ENCODE measurements at regions not wholly inside any gene's neighbourhood (a gene's known extent, or its start where the extent isn't known, plus 50 kb on each side); places are given as distances from the start of the nearest gene placed in this dataset.
"Not testable (repeated sequence)": the region's sequence is repeated elsewhere in the genome, so short reads cannot be mapped to it uniquely, and the experiment has no call there.

- intact Hi-C loops (cut with micrococcal nuclease): no loop called here
These were observed 121.2 kb upstream of the RANBP3L start for GRCh38 chr5:36422952-36423351.

- intact Hi-C loops (cut with micrococcal nuclease): no loop called here
These were observed 122.0 kb upstream of the RANBP3L start for GRCh38 chr5:36423578-36424307.

DNA sequence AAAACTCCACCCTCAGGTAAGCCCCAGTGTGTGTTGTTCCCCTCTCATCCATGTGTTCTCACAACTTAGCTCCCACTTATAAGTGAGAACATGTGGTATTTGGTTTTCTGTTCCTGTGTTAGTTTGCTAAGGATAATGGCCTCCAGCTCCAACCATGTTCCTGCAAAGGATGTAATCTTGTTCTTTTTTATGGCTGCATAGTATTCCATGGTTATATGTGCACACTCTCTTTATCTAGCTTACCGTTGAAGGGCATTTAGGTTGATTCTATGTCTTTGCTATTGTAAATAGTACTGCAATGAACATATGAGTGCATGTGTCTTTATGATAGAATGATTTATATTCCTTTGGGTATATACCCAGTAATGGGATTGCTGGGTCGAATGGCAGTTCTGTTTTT is 124.4 kb upstream of the RANBP3L start:
- intact Hi-C loops (cut with micrococcal nuclease): not testable (repeated sequence)

DNA sequence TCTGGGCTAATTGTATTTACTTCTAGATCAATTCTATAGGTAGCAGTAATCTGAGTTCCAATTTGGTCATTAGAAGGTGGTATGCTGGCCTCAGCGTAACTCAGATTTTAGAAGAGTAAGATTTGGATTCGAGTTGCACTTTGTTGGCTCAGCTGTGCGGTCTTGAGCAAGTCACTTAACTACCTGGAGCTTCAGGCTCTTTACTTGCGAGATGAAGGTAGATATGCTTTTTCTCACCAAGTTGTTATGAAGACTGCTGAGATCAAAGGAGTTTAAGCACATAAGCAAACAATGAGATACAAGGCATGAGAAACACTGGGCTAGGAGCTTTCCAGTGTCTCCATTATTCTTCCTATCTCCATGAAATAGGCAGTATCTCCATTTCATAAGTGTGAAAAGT is 133.8 kb upstream of the RANBP3L start:
- intact Hi-C loops (cut with micrococcal nuclease): no loop called here

- intact Hi-C loops (cut with micrococcal nuclease): no loop called here
These were observed 134.6 kb upstream of the RANBP3L start for GRCh38 chr5:36436306-36436705.

GRCh38 chr5:36438765-36439561 is 137.3 kb upstream of the RANBP3L start:
- intact Hi-C loops (cut with micrococcal nuclease): no loop called here

DNA sequence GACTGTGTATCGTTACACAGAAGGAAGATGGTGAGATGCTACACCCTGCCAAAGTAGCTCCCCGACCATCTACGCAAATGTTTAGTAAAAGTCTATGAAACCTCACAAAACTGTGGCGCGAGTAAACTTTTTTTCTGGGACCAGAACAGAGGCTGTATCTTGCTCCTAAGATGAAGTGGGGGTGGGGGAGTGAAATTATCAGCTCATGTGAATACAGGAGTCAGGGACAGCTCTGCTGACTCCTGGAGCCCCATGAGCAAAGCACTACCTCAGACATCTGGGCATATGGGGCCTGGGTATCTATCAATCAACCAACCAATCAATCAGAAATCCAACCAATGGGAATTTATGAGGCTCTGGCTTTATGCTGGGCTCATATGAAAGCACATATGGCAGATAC is 138.6 kb upstream of the RANBP3L start:
- intact Hi-C loops (cut with micrococcal nuclease): no loop called here

- intact Hi-C loops (cut with micrococcal nuclease): no loop called here
These were observed 139.6 kb upstream of the RANBP3L start for GRCh38 chr5:36441280-36441679.

DNA sequence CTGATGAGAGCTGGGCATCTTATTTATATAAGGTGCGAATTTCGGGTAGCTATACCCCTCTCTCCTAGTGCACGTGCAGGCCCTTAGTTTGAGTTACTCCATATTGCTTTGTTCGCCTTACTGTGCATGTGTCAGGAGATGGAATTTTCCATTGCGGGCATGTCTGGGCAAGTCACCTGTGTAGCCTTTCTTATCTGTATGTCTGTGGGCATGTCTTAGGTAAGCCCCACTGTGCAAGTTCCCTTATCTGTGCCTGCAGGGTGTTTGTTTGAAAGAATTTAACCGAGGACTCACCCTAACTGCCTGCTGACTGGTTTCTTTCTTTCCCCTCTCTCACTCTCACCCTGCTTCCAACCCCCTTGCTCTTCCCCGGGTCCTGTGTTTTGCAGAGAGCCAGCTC is 140.7 kb upstream of the RANBP3L start:
- intact Hi-C loops (cut with micrococcal nuclease): no loop called here

GRCh38 chr5:36442796-36443195 is 141.1 kb upstream of the RANBP3L start:
- intact Hi-C loops (cut with micrococcal nuclease): no loop called here

DNA sequence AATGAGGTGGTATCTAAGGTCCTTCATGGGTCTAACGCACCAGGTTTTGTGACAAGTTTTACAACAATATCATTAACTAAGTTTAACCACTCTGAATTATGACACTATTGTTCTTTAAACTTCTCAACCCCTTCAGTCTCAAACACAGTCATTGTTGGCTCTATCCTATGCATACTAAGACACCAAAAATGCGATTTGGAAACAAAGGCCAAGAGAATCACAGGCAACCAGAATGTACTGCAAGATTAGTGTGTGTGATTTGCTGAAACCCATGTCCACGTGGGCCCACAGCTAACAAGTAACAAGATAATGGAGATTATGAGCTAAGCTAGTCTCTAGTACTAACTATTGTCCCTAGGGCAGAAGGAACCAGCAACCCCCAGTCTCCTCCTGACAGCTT is 142.2 kb upstream of the RANBP3L start:
- intact Hi-C loops (cut with micrococcal nuclease): no loop called here

DNA sequence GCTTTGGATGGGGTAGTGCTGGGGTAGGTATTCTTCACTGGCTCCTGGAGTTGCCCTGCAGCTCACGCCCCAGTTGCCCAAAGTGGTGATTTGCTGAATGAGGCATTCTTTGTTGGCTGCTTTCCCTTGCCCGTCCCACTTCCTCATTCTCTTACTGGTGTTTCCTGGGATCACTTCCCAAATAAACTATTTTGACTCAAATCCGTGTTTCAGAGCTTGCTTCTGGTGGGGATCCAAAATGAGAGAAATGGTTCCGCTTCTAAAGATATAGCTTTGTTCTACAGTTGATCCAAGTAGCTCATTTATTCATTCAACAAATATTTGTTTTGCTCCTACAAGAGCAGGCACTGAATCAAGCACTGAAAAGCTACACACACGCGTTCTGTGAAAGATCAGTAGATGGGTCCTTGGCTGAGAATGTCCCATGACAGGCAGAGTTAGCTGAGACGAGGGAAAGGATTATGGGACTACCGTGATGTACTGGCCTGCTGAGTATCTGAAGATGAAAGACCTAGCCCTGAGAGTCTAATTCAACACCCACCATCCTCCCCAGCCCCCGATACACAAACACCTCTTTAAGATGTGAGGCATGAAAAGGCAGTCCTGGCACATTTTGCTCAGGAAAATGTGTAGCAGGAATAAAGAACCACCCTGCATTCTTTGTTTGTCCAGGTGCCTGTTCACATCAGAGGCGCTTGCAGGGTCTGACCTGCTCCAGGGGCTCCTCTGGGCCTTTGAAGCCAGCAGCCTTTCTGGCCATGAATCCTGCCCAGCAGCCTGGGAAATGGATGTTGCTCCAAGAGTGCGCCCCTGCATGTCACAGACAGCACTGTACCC is 143.1 kb upstream of the RANBP3L start:
- intact Hi-C loops (cut with micrococcal nuclease): no loop called here

DNA sequence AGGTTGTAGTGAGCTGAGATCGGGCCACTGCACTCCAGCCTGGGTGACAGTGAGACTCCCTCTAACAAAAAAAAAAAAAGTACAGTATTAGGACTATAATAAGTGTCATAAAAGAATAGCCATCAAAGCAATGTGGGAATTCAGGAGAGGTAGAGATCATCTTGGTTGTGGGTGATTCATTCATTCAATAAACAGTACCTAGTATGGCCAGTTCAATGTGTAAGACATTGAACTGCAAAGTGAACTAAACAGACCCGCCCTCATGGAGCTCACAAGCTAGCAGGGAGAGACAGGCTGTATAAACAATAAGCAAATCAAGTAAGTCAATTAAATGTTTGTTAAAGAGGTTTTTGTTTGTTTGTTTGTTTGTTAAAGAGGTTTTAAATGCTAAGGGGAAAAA is 146.1 kb upstream of the RANBP3L start:
- intact Hi-C loops (cut with micrococcal nuclease): no loop called here

- intact Hi-C loops (cut with micrococcal nuclease): no loop called here
These were observed 148.7 kb upstream of the RANBP3L start for GRCh38 chr5:36450229-36451014.

DNA sequence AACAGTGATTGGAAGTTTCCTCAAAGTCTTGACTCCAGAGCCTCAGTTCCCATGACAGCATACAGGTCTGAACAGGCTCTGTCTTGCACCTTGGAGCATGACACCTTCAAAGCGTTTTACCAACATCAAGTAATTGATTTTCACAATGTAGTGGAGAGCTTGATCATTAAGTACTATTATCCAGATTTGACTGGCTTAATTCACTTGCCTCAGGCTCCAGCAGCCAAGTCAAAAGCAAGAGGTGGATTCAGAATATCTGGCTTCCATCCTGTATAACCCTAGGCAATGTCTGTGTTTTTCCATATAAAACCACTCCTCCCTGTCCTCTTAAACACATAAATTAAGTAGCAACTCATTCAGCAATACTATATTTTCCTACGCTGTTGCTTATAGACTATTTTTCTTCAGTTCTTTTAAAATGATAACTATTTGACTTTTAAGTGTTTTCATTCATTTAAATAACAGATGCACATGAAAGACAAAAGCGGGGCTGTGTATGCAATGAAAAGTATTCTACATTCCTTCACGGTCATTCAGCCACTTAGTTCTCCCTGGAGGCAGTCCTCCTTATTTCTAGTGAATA is 150.8 kb upstream of the RANBP3L start:
- intact Hi-C loops (cut with micrococcal nuclease): no loop called here

DNA sequence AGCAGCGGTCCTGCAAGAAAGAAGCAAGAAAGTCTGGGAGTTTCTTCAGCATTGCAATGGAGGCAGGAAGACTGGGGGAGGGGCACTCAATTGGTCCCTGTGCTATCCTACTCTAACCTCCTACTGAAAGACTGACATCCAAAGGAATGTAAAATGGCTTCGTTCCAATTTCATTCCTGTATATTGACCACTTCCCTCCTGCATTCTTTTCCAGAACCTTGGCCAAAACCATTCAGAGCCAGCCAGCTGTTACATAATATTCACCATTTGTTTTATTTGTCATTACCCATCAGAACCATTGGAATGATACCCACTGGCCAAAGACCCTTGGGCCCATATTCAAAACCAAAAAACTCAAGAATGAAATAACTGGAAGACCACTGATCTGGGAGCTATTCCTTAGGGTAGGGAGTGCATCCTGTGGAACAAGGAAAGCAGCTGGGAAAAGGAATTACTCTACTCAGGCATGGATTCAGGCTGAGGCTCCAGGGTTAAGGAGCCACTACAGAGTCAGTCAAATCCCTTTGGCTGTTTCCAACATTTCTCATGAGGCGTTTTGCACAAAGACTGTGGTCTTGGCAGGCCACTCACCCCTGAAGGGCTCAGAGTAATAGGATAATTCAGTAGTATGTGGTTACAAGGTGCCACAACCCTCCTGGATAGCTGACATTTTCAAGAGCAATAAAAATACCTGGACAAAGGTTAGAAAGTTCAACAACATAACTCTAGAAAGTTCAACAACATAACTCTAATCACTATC is 148.7 kb upstream of the SLC1A3 start:
- intact Hi-C loops (cut with micrococcal nuclease): no loop called here

- intact Hi-C loops (cut with micrococcal nuclease): no loop called here
These were observed 147.7 kb upstream of the SLC1A3 start for GRCh38 chr5:36458746-36459145.

DNA sequence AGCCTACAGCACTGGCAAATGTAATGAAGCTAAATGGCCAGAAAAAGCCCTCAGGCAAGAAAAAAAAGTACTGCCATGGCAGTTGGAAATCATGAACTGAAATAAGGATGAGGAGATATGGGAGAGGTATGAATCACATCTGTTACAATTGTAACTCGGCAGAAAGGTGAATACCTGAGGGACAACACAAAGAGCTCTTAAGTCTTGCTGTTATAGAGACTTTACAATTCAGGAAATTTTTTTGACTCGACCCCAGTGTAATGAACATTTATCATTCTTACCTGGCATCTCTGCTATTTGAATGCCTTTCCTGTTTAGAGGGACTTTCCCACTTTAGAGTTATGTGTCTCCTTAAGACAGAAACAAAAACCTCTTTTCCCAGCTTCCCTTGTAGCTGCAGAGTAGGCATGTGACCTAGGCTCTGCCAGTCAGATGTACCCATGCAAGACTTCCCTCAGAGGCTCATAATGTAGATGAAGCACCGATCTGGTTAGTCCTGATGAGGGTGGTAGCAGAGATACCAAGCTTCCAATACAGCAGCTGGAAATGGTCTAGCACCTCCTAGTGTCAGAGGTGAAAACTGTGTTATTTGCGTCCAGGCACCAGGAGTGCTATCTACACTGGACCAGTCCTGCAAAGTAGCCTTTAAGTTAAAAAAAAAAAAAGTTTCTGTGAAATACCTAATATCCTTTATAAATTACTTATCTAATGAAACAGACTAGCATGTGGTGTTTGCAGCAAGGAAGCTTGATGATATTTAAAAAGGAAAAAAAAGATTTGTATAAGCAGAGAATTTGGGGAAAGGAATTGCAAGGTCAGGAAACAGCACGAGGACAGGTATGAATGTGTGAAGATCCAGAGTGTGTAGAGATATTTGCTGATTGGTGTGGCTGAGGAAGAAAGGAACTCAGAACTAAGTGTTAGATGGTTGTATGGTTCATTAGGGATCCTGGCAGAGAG is 146.9 kb upstream of the SLC1A3 start:
- intact Hi-C loops (cut with micrococcal nuclease): no loop called here
